Mammary epithelial cell (primary cell): ENCODE measurements at regions not wholly inside any gene's neighbourhood (a gene's known extent, or its start where the extent isn't known, plus 50 kb on each side); places are given as distances from the start of the nearest gene placed in this dataset.
"Not testable (repeated sequence)": the region's sequence is repeated elsewhere in the genome, so short reads cannot be mapped to it uniquely, and the experiment has no call there.

Experiments used
- EZH2 ChIP-seq: IDR thresholded peaks from 2 replicates; pipeline ENCODE4 v1.6.1; 2012; ENCODE audit warnings: low read length, inconsistent platforms, borderline replicate concordance
- TF ChIP-seq, protein P1 (sequence below), 2 donors: IDR thresholded peaks in 1 of 2; conservative IDR thresholded peaks in 1 of 2; 2 replicates each; pipeline ENCODE4 v1.5.1; 2011 to 2012; ENCODE audit warnings: inconsistent platforms in 2 of 2, low read length in 2 of 2, mild to moderate bottlenecking in 2 of 2, control low read depth in 1 of 2, low read depth in 1 of 2; ENCODE audit not compliant: insufficient read depth in 1 of 2; ENCODE audit errors: extremely low read depth in 1 of 2

- TF ChIP-seq, protein P1, sequence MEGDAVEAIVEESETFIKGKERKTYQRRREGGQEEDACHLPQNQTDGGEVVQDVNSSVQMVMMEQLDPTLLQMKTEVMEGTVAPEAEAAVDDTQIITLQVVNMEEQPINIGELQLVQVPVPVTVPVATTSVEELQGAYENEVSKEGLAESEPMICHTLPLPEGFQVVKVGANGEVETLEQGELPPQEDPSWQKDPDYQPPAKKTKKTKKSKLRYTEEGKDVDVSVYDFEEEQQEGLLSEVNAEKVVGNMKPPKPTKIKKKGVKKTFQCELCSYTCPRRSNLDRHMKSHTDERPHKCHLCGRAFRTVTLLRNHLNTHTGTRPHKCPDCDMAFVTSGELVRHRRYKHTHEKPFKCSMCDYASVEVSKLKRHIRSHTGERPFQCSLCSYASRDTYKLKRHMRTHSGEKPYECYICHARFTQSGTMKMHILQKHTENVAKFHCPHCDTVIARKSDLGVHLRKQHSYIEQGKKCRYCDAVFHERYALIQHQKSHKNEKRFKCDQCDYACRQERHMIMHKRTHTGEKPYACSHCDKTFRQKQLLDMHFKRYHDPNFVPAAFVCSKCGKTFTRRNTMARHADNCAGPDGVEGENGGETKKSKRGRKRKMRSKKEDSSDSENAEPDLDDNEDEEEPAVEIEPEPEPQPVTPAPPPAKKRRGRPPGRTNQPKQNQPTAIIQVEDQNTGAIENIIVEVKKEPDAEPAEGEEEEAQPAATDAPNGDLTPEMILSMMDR (conservative IDR thresholded peaks at IDR 0.05 in 1 of 2, IDR thresholded peaks at IDR 0.05 in 1 of 2; ENCODE audit: extremely low read depth in 1 of 2, insufficient read depth in 1 of 2, low read depth in 1 of 2, low read length in 2 of 2), result not testable (repeated sequence)
- not testable (repeated sequence) for TF ChIP-seq EZH2
Observed at GRCh38 chr5:30556-30955, 61.4 kb upstream of the PLEKHG4B start.
